C4-2B (cell line): ENCODE measurements at regions not wholly inside any gene's neighbourhood (a gene's known extent, or its start where the extent isn't known, plus 50 kb on each side); places are given as distances from the start of the nearest gene placed in this dataset.
"Not testable (repeated sequence)": the region's sequence is repeated elsewhere in the genome, so short reads cannot be mapped to it uniquely, and the experiment has no call there.

Experiments used
- CTCF ChIP-seq: fragments of 450-650 bp; conservative IDR thresholded peaks from 2 replicates; pipeline ENCODE4 v1.5.1; 2017; ENCODE audit warnings: mild to moderate bottlenecking
- ZFX ChIP-seq: fragments of 450-650 bp; IDR thresholded peaks from 2 replicates; pipeline ENCODE4 v1.6.1; 2017

GRCh38 chr11:105349867-105350266 lies 210.3 kb upstream of the CARD18 start:
- not testable (repeated sequence) for TF ChIP-seq CTCF, ZFX
